ENCODE measurements at regions not wholly inside any gene's neighbourhood (a gene's known extent, or its start where the extent isn't known, plus 50 kb on each side); places are given as distances from the start of the nearest gene placed in this dataset.

DNA sequence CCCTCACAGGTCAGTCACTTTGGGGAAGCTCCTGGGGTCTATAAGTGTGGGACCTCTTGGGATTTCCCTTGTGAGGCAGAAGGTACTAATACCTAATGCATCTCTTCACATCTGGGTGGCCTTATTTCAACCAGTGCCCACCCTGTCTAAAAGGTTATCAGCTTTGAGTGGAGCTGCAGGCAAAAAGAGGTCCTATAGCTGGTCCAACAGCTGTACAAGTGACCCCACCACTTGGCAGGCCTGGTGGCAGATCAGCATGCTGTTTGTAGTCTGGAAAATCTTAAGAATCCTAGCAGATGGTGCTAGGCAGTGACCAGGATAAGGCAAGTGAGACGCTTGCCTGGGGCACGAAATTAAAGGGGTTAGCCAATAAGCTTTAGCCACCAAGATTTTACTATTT lies 51.6 kb upstream of the GTSF1L start:
- Histone ChIP-seq H3K36me3 (ENCODE audit: control insufficient read depth in 1 of 2, insufficient read depth in 2 of 2, low read length in 2 of 2) (no peaks in the 10 kb centered on the region), H3K27me3 (ENCODE audit: control insufficient read depth in 1 of 2, insufficient read depth in 2 of 2, low read length in 2 of 2) (peaks cover 0 to 4% of the 10 kb centered on the region in 2 donors), H3K4me3 (ENCODE audit: low read depth in 1 of 2, low read length in 2 of 2) (no peak overlapping the region), H3K27ac (ENCODE audit: low read depth, low read length) (no peak overlapping the region), H3K9me3 (ENCODE audit: control insufficient read depth in 1 of 2, low read length in 2 of 2) (peaks cover 4 to 10% of the 10 kb centered on the region in 2 donors), H3K9ac (ENCODE audit: low read depth in 1 of 2, low read length in 2 of 2) (no peak overlapping the region), H3K4me1 (ENCODE audit: control insufficient read depth in 1 of 2, insufficient read depth in 2 of 2, low read length in 2 of 2) (no peaks in the 10 kb centered on the region)

DNA sequence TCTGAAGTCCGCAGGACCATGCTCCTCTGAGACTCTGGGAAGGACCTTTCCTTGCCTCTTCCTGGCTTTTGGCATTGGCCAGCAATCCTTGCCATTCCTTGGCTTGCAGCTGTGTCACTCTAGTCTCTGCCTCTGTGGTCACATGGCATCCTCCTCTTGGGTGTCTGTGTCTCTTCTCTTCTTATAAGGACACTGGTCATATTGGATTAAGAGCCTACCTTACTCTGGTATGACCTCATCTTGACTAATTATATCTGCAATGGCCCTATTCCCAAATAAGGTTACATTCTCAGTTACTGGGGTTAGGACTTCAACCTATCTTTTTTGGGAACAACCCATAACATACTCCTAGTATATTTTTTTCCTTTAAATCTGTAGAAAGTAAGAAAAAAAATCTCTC lies 49.9 kb upstream of the GTSF1L start:
- Histone ChIP-seq H3K9me3 (ENCODE audit: control insufficient read depth in 1 of 2, low read length in 2 of 2) (peaks cover 4 to 10% of the 10 kb centered on the region in 2 donors), H3K27ac (ENCODE audit: low read depth, low read length) (no peak overlapping the region), H3K27me3 (ENCODE audit: control insufficient read depth in 1 of 2, insufficient read depth in 2 of 2, low read length in 2 of 2) (peaks cover 0 to 4% of the 10 kb centered on the region in 2 donors), H3K4me1 (ENCODE audit: control insufficient read depth in 1 of 2, insufficient read depth in 2 of 2, low read length in 2 of 2) (no peaks in the 10 kb centered on the region), H3K9ac (ENCODE audit: low read depth in 1 of 2, low read length in 2 of 2) (no peak overlapping the region), H3K4me3 (ENCODE audit: low read depth in 1 of 2, low read length in 2 of 2) (no peak overlapping the region), H3K36me3 (ENCODE audit: control insufficient read depth in 1 of 2, insufficient read depth in 2 of 2, low read length in 2 of 2) (no peaks in the 10 kb centered on the region)
